HepG2 (cell line): ENCODE measurements at regions not wholly inside any gene's neighbourhood (a gene's known extent, or its start where the extent isn't known, plus 50 kb on each side); places are given as distances from the start of the nearest gene placed in this dataset.

Experiments used
- HNF4A ChIP-seq: sonication (generic); formaldehyde crosslinking; IDR thresholded peaks from 2 replicates; pipeline ENCODE4 v1.4.0; 2020; ENCODE audit warnings: missing genetic modification reagents
- KLF12 ChIP-seq: sonication (generic); formaldehyde crosslinking; IDR thresholded peaks from 2 replicates; pipeline ENCODE4 v1.4.0; 2020; ENCODE audit warnings: missing genetic modification reagents, borderline replicate concordance
- NFYB ChIP-seq: sonication (generic); formaldehyde crosslinking; IDR thresholded peaks from 2 replicates; pipeline ENCODE4 v1.4.0; 2020; ENCODE audit warnings: missing genetic modification reagents
- POLR2A ChIP-seq, 2 experiments: IDR thresholded peaks; 2 replicates each; pipeline ENCODE4 v1.6.1; 2011; ENCODE audit warnings: low read depth in 2 of 2, low read length in 2 of 2, mild to moderate bottlenecking in 1 of 2, moderate library complexity in 1 of 2; ENCODE audit not compliant: insufficient read depth in 1 of 2
- TCF7 ChIP-seq: sonication (generic); IDR thresholded peaks from 2 replicates; pipeline ENCODE4 v1.6.1; 2016; ENCODE audit warnings: antibody characterized with exemption, low read depth
- ZBTB8A ChIP-seq: sonication (generic); formaldehyde crosslinking; IDR thresholded peaks from 2 replicates; pipeline ENCODE4 v1.4.0; 2020; ENCODE audit warnings: mild to moderate bottlenecking, low read depth, missing genetic modification reagents, borderline replicate concordance
- TF ChIP-seq, protein P1 (sequence below): sonication (generic); formaldehyde crosslinking; IDR thresholded peaks from 2 replicates; pipeline ENCODE4 v1.4.0; 2020; ENCODE audit warnings: missing genetic modification reagents, mild to moderate bottlenecking, borderline replicate concordance
- TF ChIP-seq, protein P2 (sequence below): sonication (generic); formaldehyde crosslinking; IDR thresholded peaks from 2 replicates; pipeline ENCODE4 v1.4.0; 2020; ENCODE audit warnings: missing genetic modification reagents
- TF ChIP-seq, protein P3 (sequence below): sonication (generic); formaldehyde crosslinking; IDR thresholded peaks from 2 replicates; pipeline ENCODE4 v1.5.0; 2020; ENCODE audit warnings: mild to moderate bottlenecking, missing genetic modification reagents, moderate library complexity

DNA sequence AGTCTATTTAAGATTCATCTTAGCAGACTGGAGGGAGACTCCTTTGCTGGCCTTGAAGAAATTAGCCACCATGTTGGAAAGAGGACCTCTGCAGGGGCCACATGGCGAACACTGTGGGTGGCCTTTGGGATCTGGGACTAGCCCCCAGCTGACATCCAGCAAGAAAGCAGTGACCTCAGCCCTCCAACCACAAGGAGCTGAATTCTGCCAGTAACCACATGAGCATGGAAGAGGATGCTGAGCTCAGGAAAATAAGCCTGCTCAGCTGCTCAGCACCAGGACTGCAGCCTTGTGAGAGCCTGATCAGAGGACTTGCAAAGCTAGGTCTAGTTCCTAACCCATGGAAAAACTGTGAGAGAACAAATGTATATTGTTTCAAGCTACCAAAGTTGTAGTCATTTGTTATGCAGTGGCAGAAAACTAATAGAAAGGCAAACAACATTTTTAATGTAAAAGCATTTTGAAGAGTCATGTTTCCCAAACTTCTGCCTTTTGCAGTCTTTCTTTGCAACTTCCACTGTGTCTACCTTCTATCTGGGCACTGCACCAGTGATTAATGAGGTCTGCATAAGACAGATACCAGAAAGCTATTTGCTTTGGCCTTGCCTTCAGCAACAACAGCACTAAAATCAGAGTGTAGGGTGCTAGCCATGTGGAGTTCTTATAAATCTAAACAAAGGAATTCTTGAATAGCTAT lies 183.7 kb downstream of the FGFR2 start:
- TF ChIP-seq KLF12 (CRISPR knock-in tag) (no peak), NFYB (CRISPR knock-in tag) (no peak), POLR2A (IDR thresholded peaks at IDR 0.05; ENCODE audit: insufficient read depth in 1 of 2, low read depth in 2 of 2, low read length in 2 of 2) (no peak), ZBTB8A (CRISPR knock-in tag) (no peak), HNF4A (no peak), TCF7 (no peak)
- TF ChIP-seq, protein P1, sequence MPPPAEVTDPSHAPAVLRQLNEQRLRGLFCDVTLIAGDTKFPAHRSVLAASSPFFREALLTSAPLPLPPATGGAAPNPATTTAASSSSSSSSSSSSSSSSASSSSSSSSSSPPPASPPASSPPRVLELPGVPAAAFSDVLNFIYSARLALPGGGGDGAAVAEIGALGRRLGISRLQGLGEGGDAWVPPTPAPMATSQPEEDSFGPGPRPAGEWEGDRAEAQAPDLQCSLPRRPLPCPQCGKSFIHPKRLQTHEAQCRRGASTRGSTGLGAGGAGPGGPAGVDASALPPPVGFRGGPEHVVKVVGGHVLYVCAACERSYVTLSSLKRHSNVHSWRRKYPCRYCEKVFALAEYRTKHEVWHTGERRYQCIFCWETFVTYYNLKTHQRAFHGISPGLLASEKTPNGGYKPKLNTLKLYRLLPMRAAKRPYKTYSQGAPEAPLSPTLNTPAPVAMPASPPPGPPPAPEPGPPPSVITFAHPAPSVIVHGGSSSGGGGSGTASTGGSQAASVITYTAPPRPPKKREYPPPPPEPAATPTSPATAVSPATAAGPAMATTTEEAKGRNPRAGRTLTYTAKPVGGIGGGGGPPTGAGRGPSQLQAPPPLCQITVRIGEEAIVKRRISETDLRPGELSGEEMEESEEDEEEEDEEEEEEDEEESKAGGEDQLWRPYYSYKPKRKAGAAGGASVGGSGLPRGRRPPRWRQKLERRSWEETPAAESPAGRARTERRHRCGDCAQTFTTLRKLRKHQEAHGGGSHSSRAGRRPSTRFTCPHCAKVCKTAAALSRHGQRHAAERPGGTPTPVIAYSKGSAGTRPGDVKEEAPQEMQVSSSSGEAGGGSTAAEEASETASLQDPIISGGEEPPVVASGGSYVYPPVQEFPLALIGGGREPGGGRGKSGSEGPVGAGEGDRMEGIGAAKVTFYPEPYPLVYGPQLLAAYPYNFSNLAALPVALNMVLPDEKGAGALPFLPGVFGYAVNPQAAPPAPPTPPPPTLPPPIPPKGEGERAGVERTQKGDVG (CRISPR knock-in tag) = no peak
- TF ChIP-seq, protein P2, sequence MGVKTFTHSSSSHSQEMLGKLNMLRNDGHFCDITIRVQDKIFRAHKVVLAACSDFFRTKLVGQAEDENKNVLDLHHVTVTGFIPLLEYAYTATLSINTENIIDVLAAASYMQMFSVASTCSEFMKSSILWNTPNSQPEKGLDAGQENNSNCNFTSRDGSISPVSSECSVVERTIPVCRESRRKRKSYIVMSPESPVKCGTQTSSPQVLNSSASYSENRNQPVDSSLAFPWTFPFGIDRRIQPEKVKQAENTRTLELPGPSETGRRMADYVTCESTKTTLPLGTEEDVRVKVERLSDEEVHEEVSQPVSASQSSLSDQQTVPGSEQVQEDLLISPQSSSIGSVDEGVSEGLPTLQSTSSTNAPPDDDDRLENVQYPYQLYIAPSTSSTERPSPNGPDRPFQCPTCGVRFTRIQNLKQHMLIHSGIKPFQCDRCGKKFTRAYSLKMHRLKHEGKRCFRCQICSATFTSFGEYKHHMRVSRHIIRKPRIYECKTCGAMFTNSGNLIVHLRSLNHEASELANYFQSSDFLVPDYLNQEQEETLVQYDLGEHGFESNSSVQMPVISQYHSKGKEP = no peak
- TF ChIP-seq, protein P3, sequence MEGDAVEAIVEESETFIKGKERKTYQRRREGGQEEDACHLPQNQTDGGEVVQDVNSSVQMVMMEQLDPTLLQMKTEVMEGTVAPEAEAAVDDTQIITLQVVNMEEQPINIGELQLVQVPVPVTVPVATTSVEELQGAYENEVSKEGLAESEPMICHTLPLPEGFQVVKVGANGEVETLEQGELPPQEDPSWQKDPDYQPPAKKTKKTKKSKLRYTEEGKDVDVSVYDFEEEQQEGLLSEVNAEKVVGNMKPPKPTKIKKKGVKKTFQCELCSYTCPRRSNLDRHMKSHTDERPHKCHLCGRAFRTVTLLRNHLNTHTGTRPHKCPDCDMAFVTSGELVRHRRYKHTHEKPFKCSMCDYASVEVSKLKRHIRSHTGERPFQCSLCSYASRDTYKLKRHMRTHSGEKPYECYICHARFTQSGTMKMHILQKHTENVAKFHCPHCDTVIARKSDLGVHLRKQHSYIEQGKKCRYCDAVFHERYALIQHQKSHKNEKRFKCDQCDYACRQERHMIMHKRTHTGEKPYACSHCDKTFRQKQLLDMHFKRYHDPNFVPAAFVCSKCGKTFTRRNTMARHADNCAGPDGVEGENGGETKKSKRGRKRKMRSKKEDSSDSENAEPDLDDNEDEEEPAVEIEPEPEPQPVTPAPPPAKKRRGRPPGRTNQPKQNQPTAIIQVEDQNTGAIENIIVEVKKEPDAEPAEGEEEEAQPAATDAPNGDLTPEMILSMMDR (CRISPR knock-in tag) = no peak
